ENCODE measurements at regions not wholly inside any gene's neighbourhood (a gene's known extent, or its start where the extent isn't known, plus 50 kb on each side); places are given as distances from the start of the nearest gene placed in this dataset.
"Not testable (repeated sequence)": the region's sequence is repeated elsewhere in the genome, so short reads cannot be mapped to it uniquely, and the experiment has no call there.

DNA sequence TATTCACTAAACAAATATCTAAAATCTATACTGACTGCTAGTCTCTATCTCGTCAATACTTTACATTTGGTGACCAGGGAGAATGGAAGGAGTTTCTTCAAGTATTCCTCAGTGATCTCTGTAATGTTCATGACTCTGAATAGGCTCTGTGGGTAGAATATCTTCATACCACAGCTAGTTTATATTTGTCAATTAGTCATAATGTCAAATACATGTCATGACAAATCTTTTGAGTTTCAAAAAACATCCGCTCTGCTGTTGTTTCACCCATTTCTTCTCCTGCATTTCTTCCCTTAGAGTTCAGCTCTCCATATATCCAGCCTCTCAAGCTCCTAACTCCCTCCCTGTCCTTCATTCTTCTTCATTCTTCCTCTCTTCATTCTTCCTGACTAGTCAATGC is 206.5 kb upstream of the FANCL start:
- DNase-seq, result no peak

DNA sequence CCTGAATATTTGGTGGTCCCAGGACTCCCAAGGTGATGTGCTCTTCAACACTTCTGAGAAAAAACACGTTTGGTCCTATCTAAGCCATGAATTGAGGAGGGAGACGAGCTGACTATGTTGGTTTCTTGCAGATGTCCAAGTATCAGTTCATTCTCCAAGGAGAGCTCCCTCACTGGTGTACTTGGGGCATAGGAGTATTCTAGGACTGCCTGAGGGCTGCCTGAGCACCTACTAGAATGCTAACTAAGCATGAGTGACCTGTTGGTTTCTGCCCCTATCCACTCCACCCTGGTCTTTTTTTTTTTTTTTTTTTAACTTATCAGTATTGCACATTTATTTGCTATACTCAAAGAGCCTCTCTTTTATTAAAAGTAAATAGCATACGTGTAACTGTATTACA is 200.5 kb upstream of the FANCL start:
- no peak for DNase-seq

DNA sequence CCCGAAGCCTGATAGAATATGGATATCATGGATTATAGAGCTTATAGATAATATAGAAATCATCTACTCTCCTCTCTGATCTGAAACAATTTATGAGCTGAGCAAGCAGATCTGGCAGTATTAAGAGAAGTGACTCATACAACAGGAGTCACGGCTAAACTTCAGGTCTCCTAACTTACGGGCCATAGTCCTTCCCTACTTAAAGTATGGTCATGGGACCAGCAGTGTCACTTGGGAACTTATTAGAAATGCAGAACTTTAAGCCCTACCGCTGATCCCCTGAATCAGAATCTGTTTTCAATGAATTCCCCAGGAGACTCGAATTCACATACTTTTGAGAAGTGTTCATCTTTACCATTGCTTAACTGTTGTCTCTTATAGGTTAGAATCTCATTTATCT is 195.7 kb upstream of the FANCL start:
- no peak for DNase-seq

DNA sequence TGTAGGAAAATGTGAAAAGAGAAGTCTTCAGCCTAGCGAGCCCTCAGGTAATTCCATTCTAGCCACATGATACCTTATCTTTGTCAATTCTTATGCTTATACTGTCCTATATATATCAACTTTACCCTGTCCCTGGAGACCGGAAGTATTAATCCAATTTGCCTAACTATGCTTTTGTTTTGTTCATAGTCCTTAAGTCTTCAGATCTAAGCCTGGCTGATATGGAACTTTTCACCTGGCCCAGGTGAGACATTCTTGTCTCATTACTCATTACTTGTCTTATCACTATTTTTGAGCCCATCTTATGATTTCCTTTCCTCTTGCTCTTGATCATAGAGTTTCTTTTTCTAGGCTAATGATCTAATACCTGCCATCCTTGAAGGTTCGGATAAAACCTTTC is 194.1 kb upstream of the FANCL start:
- no peak for DNase-seq

DNA sequence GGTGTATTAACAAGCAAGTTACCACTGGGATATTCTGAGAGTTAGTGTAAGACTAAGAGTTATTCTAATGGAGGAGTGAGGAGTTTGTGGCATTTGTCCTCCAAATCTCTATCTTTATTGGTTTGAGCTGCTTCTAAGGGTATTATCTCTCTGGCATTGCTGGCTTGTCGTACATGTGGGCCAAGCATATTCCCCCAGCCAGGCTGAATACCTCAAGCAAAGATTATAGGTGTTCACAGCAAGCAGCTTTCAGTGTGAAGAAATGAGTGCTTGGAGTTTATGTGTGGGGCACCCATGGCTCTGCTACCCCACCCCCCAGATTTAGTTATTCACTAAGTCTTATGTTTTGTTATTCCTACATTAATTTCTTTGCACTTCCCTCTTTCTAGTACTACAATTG is 193.6 kb upstream of the FANCL start:
- no peak for DNase-seq

DNA sequence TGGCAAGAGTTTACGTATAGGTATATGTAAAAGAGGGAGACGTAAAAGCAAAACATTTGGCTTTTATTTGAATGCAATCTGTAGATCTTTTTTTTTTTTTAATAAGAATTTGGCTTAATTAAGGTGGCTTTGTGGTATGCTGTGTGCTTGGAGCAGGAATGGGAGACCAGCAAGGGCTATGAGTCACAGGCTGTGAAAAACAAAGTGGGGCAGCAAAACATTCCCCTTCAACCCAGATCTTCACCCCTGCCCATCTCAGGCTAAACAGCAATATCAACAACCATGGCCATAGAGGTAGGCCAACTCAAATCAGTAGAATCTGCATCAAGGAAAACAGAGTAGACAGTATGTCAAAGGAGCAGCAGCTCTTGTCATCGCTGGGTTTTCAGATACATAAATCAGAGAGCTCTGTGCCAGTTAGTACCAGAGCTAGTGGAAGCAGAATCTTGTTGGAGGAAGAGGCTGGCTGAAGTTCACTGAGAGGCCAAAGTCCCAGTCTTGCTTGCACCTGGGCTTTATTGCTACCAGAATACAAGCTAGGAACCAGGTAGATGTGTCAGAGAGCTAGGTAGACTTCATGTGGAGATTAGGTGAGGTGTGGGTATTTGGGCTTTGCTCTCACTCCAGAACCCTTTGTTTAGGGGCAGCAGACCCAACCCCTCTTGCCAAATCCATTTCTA is 191.5 kb upstream of the FANCL start:
- no peak for DNase-seq

DNA sequence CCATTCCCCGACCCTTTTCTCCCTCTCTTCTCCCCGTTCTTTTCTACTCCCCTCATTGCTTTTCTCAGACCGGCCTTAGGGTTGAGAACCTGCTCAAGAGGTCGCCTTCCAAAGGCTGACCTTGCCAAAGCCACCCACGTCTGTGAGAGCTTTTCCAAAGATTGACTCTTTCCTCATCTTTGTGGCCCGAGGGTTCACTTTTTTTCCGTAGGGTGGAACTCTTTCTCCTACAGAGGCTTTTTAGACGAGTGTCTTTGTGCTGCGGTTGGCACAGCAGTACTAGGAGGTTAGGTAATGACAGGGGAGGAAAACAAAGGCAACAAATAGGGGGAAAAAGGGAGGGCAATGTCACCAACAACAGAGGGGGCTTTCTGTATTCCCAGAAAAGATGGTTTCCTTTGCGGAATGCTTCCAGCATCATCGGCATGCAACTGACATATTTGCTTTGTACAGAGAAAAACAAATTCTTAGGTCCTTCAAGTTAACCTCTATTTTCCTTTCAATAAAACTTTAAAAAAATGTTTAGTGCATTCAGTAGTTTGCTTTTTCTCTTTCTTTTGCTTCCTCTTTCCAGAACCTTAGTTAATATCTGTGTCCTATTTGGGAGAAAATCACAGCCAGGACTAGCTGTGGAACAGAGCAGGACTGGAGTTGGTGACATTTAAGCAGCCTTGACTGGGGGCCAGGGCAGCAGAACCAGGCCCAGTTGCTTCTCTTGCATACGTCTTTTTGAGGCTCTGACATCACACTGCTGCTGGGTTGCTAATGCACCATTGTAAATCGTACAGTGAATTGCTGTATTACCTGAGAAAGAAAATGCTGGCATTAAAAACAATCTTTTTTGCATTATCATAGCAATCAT is 188.1 kb upstream of the FANCL start:
- no peak for DNase-seq

DNA sequence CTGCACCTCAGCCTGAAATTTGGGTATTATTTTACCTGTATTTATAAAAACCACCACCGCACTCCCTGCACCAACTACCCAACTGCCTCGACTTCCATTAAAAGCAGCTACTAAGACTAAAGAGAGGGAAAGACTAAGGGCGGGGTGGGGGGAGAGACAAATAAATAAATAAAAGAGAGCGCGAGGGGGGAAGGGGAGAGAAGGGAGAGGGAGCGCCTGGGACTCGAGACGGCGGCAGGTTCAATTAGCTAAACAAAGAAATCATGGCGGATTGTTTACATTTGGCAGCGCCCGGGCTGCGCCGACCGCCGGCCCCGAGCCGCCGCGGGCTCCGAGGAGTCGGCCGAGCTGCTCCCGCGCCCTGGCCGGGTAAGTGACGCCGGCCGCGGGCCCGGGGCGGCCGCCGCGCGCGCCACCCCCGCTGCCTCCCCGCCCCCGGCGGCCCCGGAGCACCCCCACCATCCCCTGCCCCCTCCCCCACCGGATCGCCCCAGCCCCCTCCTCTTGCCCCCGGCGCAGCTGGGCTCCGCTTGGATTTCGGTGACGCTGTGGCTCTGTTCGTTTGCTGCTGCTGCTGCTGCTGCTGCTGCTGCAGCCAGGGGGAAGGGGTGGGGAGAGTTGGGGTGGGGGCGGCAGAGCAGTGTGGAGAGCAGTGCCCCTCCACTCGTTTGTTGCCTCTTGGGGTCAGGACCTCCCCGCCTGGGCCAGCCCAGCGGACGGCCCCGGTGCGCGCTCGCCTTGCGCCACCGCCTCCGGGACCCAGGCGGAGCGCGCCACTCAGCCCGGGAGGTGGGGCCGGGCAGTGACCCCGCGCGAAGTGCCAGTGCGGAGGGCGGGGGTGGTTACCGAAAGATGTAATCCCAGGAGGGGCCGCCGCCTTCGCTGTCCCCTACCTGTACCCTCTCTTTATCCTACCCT is 187.2 kb upstream of the FANCL start:
- DNase-seq, result no peak

DNA sequence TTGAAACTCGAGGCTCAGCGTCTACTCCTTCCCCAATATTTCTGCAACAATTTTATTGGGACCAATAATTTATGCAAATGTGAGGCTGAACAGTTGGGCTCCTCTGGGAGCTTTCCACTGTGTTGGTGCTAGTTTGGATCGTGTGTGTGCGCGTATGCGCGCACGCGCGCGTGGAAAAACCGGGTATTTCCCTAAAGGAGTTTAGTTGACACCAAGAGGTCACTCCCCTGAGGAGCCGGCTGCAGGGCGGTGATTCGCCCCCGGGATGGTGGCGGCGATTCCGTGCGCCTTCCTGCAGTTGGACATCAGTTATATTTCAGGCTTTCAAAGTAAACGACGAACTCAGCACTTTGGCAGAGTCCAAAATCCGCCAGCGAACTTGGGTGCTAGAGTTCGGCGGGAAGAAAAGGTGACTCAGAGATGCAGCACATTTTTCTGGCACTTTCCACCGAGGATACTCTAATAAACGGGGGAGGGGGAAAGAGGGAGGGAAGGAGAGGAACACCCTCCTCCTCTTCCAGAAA is 186.5 kb upstream of the FANCL start:
- DNase-seq, result no peak

DNA sequence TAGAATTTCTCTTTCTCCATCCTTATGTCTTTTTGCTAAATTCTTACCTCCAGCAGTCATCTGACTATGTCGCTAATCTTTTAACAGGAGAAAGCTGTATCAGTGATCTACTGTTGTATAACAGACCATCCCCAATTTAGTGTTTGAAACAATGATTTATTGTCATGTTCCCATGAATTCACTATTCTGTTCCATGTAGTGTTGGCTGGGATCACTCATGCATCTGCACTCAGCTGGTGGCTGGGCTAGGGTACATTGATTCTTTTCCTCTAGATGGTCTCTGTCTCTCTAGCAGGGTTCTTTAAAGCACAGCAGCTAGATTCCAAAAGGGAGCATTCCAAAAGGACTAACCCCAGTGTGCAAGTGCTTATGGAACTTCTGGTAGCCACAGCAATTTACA is 184.2 kb upstream of the FANCL start:
- DNase-seq, result no peak

DNA sequence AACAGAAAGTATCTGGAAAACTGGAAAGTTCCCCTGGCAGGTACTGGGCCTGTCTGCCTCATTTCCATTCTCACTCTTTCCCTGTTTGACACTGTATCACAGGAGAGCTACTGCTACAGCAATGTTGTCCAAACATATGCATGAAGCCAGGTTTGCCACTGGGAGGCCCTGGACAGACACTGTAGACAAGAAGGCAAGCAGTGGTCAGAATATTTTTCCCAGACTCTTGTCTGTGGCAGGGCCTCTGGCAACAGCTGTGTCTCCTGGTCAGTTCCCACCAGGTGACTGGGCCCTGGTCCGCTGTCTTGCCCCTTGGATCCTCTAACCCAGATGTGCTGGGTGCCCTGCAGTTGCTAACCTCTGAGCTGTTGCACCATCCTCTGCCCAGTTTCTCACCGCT is 178.9 kb upstream of the FANCL start:
- no peak for DNase-seq

DNA sequence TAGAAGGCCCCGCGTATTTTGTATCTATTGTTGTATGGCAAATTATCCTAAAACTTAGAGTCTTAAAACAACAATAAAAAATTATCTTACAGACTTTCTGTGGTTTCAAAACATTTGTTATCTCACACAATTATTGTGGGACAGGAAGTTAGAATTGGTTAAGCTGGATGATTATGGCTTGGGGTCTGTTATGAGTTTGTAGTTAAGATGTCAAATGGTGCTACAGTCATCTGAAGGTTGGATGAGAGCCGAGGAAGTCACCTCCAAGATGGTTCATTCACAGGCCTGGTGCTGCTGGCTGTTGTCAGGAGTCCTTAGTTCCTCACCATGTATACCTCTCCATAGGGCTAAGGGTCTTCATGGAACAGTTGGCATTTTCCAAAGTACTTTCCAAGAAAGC is 175.6 kb upstream of the FANCL start:
- DNase-seq, result no peak

DNA sequence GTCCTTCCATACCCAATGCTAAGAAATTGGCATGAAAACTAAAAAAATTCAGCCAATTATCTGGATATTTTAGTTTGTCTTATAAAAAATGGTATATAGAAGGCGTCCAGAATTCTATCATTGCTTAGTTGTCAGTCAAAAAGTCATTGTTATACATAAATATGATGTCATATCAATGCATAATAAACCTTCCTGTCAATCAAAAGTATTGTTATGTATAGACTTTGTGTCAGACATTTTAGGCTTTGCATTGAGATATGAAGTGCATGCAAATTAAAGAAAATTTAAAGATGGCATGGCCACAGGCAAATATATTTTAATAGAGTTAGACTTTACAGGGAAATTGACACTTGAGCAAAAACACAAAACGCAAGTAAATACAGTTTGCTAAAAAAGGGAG is 173.4 kb upstream of the FANCL start:
- no peak for DNase-seq

DNA sequence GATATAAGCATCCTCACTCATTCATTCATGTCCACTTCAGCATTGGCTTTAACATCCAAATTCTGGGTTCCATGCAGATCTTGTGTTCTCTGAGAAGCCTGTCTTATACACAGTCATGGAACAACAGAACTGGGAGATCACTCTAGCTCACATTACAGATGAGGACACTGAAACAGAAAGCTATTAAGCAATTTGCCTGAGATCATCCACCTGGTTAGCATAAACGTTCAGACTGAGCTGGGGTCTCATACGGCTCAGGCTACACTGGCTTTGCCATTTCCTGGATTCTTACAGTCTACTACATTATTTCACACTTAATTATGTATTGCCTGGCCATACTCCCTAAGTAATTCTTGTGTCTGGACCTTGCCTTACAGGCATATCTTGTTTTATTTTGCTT is 169.4 kb upstream of the FANCL start:
- DNase-seq, result no peak

DNA sequence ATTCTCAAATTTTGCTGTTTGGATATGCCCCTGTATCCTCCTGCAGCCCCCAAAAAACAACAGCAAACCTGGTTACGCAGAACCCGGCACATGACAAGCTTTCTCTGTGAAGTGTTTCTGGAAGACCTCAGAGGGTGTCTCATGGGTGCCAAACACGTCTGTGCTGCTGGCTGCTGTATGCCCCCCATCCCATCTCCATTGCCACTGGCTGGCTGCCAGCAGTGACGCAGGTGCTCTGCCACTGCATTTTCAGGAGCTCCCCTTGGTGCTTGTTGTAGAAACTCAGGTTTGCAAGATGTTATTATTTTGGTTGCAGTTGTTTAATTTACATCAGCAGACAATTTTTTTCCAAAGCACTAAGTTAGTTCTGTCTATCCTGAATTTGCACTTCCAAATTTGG is 166.4 kb upstream of the FANCL start:
- DNase-seq, result no peak

DNA sequence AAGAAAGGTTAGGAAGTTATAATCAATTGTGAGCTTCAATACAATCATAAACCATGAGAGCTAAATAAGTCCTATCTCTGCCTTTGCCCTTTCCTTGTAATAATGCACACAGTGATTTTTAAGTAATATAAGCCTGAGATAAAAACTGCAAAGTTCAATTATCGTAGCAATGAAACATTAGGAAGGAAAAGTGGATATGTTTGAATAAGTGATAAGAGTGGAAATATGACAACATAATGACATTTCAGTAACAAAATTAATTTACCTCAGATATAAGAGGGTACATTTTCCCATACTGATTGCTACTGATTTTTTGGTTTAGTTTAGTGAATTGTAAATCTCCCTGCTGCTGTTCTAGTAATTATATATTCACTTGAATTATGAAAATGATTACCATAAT is 164.2 kb upstream of the FANCL start:
- DNase-seq, result no peak

DNA sequence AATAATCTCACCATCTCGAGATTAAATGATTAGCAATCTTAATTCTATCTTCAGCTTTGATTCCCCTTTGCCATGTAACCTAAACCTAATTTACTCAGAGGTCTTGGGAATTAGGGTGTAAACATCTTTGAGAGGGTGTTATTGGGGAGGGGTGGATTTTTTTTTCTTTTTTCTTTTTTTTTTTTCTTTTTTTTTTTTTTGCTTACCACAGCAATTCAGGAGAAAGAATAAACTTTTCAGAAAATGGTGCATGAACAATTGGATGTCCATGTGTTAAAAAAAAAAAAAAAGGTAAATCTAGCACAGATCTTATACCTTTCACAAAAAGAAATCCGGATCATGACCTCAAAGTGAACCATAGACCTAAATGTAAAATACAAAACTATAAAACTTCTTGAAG is 160.8 kb upstream of the FANCL start:
- DNase-seq, result no peak

DNA sequence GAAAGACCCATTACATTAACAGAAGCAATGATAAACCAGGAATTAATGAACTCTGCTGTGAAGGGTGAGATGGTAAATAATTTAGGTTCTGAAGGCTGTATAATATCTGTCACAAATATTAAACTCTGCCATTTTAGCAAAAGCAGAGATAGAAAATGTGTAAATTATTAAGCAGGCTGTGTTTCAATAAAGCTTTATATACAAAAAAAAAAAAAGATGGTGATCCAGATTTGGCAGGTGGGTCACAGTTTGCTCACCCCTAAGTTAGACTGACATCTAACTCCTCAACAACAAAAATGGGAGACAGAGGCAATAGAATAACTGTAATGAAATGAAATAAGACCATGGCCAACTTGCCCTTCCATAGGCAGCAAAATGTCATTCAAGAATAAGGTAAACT is 157.3 kb upstream of the FANCL start:
- no peak for DNase-seq

DNA sequence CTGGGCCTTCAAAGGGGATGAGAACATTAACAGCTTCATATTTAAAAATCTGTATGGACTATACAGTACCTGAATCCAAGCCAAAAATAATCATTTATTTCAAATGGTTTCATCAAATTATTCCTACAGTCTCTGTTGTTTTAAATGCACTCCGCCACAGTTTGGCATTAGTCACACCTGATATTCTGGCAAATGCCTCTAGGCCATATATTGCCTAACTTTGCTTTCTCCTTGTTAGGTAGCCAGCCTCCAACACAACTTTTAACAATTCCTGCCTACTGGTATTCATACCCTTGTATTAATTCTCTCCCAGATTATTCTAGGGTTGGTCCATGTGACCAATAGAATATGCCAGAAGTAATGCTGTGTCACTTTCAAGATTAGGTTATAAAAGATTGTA is 146.6 kb upstream of the FANCL start:
- no peak for DNase-seq

DNA sequence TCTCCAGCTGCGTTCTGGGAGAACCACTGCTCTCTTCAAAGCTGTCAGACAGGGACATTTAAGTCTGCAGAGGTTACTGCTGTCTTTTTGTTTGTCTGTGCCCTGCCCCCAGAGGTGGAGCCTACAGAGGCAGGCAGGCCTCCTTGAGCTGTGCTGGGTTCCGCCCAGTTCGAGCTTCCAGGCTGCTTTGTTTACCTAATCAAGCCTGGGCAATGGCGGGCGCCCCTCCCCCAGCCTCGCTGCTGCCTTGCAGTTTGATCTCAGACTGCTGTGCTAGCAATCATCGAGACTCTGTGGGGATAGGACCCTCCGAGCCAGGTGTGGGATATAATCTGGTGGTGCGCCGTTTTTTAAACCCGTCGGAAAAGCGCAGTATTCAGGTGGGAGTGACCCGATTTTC is 145.8 kb upstream of the FANCL start:
- DNase-seq, result not testable (repeated sequence)

DNA sequence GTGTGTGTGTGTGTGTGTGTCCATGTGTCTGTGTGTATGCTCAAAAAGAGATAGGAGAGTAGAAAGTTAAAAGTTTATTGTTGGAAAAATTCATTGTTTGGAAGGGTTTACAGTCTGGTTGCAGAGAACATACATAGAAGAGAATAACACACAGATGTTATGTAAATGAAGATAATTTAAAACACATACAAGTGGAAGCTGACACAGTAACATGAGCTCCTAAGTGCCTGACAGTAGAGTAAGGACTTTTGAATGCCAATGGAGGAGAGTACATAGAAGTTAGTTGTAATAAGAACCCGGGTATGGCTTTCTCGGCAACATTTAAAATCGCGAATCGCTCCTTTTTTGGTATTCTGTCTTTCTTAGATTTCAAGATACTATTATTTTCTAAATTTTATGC is 137.0 kb upstream of the FANCL start:
- DNase-seq, result no peak

DNA sequence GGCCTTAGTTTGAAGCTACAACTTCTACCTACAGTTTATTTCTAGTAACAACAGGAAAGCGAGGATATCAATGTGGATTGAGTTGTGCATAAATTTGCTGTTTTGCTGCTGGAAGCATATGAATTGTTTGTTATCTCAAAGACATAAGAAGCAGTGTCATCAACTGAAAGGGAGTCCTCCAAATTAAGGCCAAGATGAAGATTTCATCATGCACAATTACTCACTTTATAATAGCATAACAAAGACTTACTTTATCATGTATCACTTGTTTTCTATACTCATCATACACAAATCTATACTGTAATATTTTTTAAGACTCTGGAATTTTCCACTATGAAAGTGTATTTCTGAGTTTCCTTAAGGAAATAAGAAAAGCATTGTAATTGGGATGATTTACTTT is 136.1 kb upstream of the FANCL start:
- DNase-seq, result no peak

DNA sequence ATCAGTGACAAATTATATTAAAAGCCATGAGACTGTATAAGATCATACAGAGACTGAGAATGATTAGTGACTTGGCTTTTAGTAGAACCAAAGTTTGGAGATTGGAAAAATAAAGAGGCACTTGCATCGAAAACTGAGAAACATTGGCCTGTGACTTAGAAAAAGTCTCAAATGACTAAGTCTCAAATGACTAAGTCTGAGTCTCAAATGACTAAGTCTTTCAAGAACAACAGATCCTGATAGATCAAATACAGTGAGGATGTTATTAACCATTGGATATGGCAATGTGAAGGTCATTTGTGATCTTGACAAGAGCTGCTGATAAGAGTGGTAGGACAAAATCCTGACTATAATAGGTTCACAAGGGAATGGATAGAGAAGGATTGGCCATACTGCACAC is 135.5 kb upstream of the FANCL start:
- DNase-seq, result no peak
